Trophoblast cell (in vitro differentiated cells and primary cell): ENCODE measurements at regions not wholly inside any gene's neighbourhood (a gene's known extent, or its start where the extent isn't known, plus 50 kb on each side); places are given as distances from the start of the nearest gene placed in this dataset.

Source experiments
- DNase-seq, 2 donors: peaks; one replicate each; pipeline ENCODE4 v3.0.0-alpha.2; 2016
- H2AFZ ChIP-seq: 2 replicates; pipeline ENCODE4 v1.6.1; 2013; ENCODE audit warnings: low read length, moderate library complexity, mild to moderate bottlenecking; ENCODE audit not compliant: insufficient read depth, poor library complexity
- H2AK5ac ChIP-seq: 2 replicates; pipeline ENCODE4 v1.6.1; 2013; ENCODE audit warnings: mild to moderate bottlenecking, low read length
- H2BK120ac ChIP-seq: 2 replicates; pipeline ENCODE4 v1.6.1; 2013; ENCODE audit warnings: low read length, mild to moderate bottlenecking, moderate library complexity; ENCODE audit not compliant: insufficient read depth, poor library complexity
- H2BK12ac ChIP-seq: 2 replicates; pipeline ENCODE4 v1.6.1; 2013; ENCODE audit warnings: mild to moderate bottlenecking, low read length, moderate library complexity
- H2BK5ac ChIP-seq: 2 replicates; pipeline ENCODE4 v1.6.1; 2013; ENCODE audit warnings: low read length, low read depth, moderate library complexity, mild to moderate bottlenecking; ENCODE audit not compliant: poor library complexity
- H3K14ac ChIP-seq: 2 replicates; pipeline ENCODE4 v1.6.1; 2013; ENCODE audit warnings: mild to moderate bottlenecking, low read length
- H3K18ac ChIP-seq: 2 replicates; pipeline ENCODE4 v1.6.1; 2013; ENCODE audit warnings: mild to moderate bottlenecking, low read length
- H3K23ac ChIP-seq: 2 replicates; pipeline ENCODE4 v1.6.1; 2013; ENCODE audit warnings: low read length
- H3K27ac ChIP-seq: 2 replicates; pipeline ENCODE4 v1.5.1; 2013; ENCODE audit warnings: low read depth, mild to moderate bottlenecking, inconsistent platforms, low read length, moderate library complexity
- H3K27me3 ChIP-seq: 2 replicates; pipeline ENCODE4 v1.6.1; 2013; ENCODE audit warnings: inconsistent platforms, mild to moderate bottlenecking, low read length, moderate library complexity; ENCODE audit not compliant: insufficient read depth
- H3K36me3 ChIP-seq, 2 experiments: 1 replicate in 1 of 2; 2 replicates in 1 of 2; pipeline ENCODE4 v1.6.1; 2013; ENCODE audit warnings: low read length in 2 of 2, mild to moderate bottlenecking in 2 of 2, moderate library complexity in 1 of 2; ENCODE audit not compliant: insufficient read depth in 2 of 2, control insufficient read depth in 1 of 2
- H3K4ac ChIP-seq: 2 replicates; pipeline ENCODE4 v1.6.1; 2013; ENCODE audit warnings: low read depth, mild to moderate bottlenecking, low read length, moderate library complexity
- H3K4me1 ChIP-seq, 2 experiments: 1 replicate in 1 of 2; 2 replicates in 1 of 2; pipeline ENCODE4 v1.6.1; 2013; ENCODE audit warnings: low read length in 2 of 2, mild to moderate bottlenecking in 2 of 2, moderate library complexity in 1 of 2; ENCODE audit not compliant: insufficient read depth in 2 of 2, control insufficient read depth in 1 of 2
- H3K4me2 ChIP-seq: 2 replicates; pipeline ENCODE4 v1.6.1; 2013; ENCODE audit warnings: inconsistent platforms, mild to moderate bottlenecking, low read length, moderate library complexity
- H3K4me3 ChIP-seq: 2 replicates; pipeline ENCODE4 v1.5.1; 2013; ENCODE audit warnings: mild to moderate bottlenecking, low read depth, low read length, inconsistent platforms
- H3K79me1 ChIP-seq: one replicate; pipeline ENCODE4 v1.6.1; 2013; ENCODE audit warnings: low read length
- H3K79me2 ChIP-seq: 2 replicates; pipeline ENCODE4 v1.6.1; 2013; ENCODE audit warnings: low read length, mild to moderate bottlenecking; ENCODE audit not compliant: control insufficient read depth, insufficient read depth, poor library complexity
- H3K9ac ChIP-seq: 2 replicates; pipeline ENCODE4 v1.6.1; 2013; ENCODE audit warnings: mild to moderate bottlenecking, low read length
- H3K9me3 ChIP-seq: 2 replicates; pipeline ENCODE4 v1.6.1; 2013; ENCODE audit warnings: low read depth, mild to moderate bottlenecking, control low read depth, inconsistent platforms, low read length; ENCODE audit not compliant: insufficient read depth
- H4K12ac ChIP-seq: 2 replicates; pipeline ENCODE4 v1.6.1; 2013; ENCODE audit warnings: low read depth, mild to moderate bottlenecking, low read length, moderate library complexity
- H4K8ac ChIP-seq: 2 replicates; pipeline ENCODE4 v1.6.1; 2013; ENCODE audit warnings: low read depth, mild to moderate bottlenecking, low read length, moderate library complexity
- H4K91ac ChIP-seq: one replicate; pipeline ENCODE4 v1.6.1; 2013; ENCODE audit warnings: low read depth, mild to moderate bottlenecking, low read length, moderate library complexity
- WGBS: extraction: QIAGEN DNeasy Blood & Tissue Kit; methylation state at CpG from one replicate; pipeline ENCODE4 v1.1.7; 2013; ENCODE audit warnings: missing lambda C conversion rate; ENCODE audit not compliant: insufficient read length, insufficient coverage; ENCODE audit errors: extremely low coverage; 5-methylcytosine and 5-hydroxymethylcytosine counted together

GRCh38 chr10:128850647-128851046 is 616.4 kb upstream of the MGMT start:
- H3K4me2 ChIP-seq: no peak overlapping the region
- H2BK12ac ChIP-seq: no peak overlapping the region
- no peak overlapping the region for H3K9ac ChIP-seq
- no peaks in the 10 kb centered on the region for H3K9me3 ChIP-seq
- no peaks in the 10 kb centered on the region for H3K79me2 ChIP-seq
- H3K27me3 ChIP-seq: no peaks in the 10 kb centered on the region
- no peak overlapping the region for H3K18ac ChIP-seq
- no peak overlapping the region for H4K91ac ChIP-seq
- H3K4me3 ChIP-seq: no peak overlapping the region
- no peaks in the 10 kb centered on the region for H3K79me1 ChIP-seq
- H3K27ac ChIP-seq: no peak overlapping the region
- no peak overlapping the region for H2BK120ac ChIP-seq
- H2AK5ac ChIP-seq: no peak overlapping the region
- no CpG with 5 or more reads among the region's 8 CpGs for WGBS
- H2BK5ac ChIP-seq: no peak overlapping the region
- H2AFZ ChIP-seq: no peak overlapping the region
- H4K8ac ChIP-seq: no peak overlapping the region
- H3K14ac ChIP-seq: no peak overlapping the region
- H3K4ac ChIP-seq: no peak overlapping the region
- no peaks in the 10 kb centered on the region for H3K4me1 ChIP-seq
- H3K23ac ChIP-seq: no peak overlapping the region
- no peak for DNase-seq
- no peaks in the 10 kb centered on the region for H3K36me3 ChIP-seq
- no peak overlapping the region for H4K12ac ChIP-seq

- Histone ChIP-seq H3K27me3 (no peaks in the 10 kb centered on the region), H3K23ac (no peak overlapping the region), H2AFZ (no peak overlapping the region), H3K14ac (no peak overlapping the region), H4K12ac (no peak overlapping the region), H2AK5ac (no peak overlapping the region), H2BK12ac (no peak overlapping the region), H3K9ac (no peak overlapping the region), H3K4me3 (no peak overlapping the region), H4K8ac (no peak overlapping the region), H2BK5ac (no peak overlapping the region), H3K36me3 (no peaks in the 10 kb centered on the region), H3K79me1 (no peaks in the 10 kb centered on the region), H3K9me3 (no peaks in the 10 kb centered on the region), H2BK120ac (no peak overlapping the region), H3K18ac (no peak overlapping the region), H3K27ac (no peak overlapping the region), H4K91ac (no peak overlapping the region), H3K4me1 (no peaks in the 10 kb centered on the region), H3K4ac (no peak overlapping the region), H3K79me2 (no peaks in the 10 kb centered on the region), H3K4me2 (no peak overlapping the region)
- WGBS: no CpG with 5 or more reads among the region's 2 CpGs
- DNase-seq: no peak
Measured at GRCh38 chr10:128851281-128851680, 615.8 kb upstream of the MGMT start.

GRCh38 chr10:128851726-128852125 is 615.3 kb upstream of the MGMT start:
- Histone ChIP-seq H3K14ac (no peak overlapping the region), H3K36me3 (no peaks in the 10 kb centered on the region), H3K9me3 (no peaks in the 10 kb centered on the region), H2AFZ (no peak overlapping the region), H2BK5ac (no peak overlapping the region), H3K4me1 (no peaks in the 10 kb centered on the region), H2AK5ac (no peak overlapping the region), H3K23ac (no peak overlapping the region), H3K9ac (no peak overlapping the region), H4K91ac (no peak overlapping the region), H2BK120ac (no peak overlapping the region), H3K4me2 (no peak overlapping the region), H3K27me3 (no peaks in the 10 kb centered on the region), H2BK12ac (no peak overlapping the region), H3K4ac (no peak overlapping the region), H4K12ac (no peak overlapping the region), H4K8ac (no peak overlapping the region), H3K79me2 (no peaks in the 10 kb centered on the region), H3K18ac (no peak overlapping the region), H3K4me3 (no peak overlapping the region), H3K27ac (no peak overlapping the region), H3K79me1 (no peaks in the 10 kb centered on the region)
- DNase-seq: no peak
- no CpG with 5 or more reads among the region's 7 CpGs for WGBS

GRCh38 chr10:128852449-128852848 is 614.6 kb upstream of the MGMT start:
- no peaks in the 10 kb centered on the region for H3K9me3 ChIP-seq
- H3K27me3 ChIP-seq: no peaks in the 10 kb centered on the region
- H4K8ac ChIP-seq: no peak overlapping the region
- no peaks in the 10 kb centered on the region for H3K4me1 ChIP-seq
- no peak overlapping the region for H2AFZ ChIP-seq
- H3K9ac ChIP-seq: no peak overlapping the region
- no peak overlapping the region for H4K12ac ChIP-seq
- no peak overlapping the region for H3K4ac ChIP-seq
- H3K4me2 ChIP-seq: no peak overlapping the region
- no peak overlapping the region for H2BK12ac ChIP-seq
- no peak overlapping the region for H2AK5ac ChIP-seq
- no peak overlapping the region for H4K91ac ChIP-seq
- no peak overlapping the region for H3K4me3 ChIP-seq
- H3K79me1 ChIP-seq: no peaks in the 10 kb centered on the region
- no peaks in the 10 kb centered on the region for H3K36me3 ChIP-seq
- no peak overlapping the region for H2BK120ac ChIP-seq
- no peak overlapping the region for H2BK5ac ChIP-seq
- no CpG with 5 or more reads among the region's 11 CpGs for WGBS
- H3K23ac ChIP-seq: no peak overlapping the region
- H3K27ac ChIP-seq: no peak overlapping the region
- H3K18ac ChIP-seq: no peak overlapping the region
- H3K14ac ChIP-seq: no peak overlapping the region
- no peaks in the 10 kb centered on the region for H3K79me2 ChIP-seq
- DNase-seq: no peak
